ENCODE measurements at regions not wholly inside any gene's neighbourhood (a gene's known extent, or its start where the extent isn't known, plus 50 kb on each side); places are given as distances from the start of the nearest gene placed in this dataset.

DNA sequence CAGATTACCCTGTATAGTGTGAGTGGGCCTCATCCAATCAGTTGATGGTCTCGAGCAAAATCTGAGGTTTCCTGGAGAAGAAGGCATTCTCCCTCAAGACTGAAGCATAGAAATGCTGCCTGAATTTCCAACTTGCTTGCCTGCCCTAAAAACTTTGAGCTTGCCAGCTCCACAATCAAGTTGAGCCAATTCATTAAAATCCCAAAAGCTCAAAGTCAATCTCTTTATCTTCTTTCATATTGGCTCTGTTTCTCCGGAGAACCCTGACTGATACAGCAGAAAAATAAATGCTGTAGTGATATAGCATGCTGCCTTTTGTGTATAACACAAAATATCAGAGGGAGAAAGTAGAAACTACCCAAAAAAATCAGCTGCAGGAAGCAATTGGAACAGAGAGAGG, 72.5 kb upstream of the NMUR2 start:
- TF ChIP-seq, protein P1, sequence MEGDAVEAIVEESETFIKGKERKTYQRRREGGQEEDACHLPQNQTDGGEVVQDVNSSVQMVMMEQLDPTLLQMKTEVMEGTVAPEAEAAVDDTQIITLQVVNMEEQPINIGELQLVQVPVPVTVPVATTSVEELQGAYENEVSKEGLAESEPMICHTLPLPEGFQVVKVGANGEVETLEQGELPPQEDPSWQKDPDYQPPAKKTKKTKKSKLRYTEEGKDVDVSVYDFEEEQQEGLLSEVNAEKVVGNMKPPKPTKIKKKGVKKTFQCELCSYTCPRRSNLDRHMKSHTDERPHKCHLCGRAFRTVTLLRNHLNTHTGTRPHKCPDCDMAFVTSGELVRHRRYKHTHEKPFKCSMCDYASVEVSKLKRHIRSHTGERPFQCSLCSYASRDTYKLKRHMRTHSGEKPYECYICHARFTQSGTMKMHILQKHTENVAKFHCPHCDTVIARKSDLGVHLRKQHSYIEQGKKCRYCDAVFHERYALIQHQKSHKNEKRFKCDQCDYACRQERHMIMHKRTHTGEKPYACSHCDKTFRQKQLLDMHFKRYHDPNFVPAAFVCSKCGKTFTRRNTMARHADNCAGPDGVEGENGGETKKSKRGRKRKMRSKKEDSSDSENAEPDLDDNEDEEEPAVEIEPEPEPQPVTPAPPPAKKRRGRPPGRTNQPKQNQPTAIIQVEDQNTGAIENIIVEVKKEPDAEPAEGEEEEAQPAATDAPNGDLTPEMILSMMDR (IDR thresholded peaks at IDR 0.05): no peak
- no peak for TF ChIP-seq POLR2A (IDR thresholded peaks at IDR 0.05)
- TF ChIP-seq POLR2AphosphoS5 (IDR thresholded peaks at IDR 0.05): no peak
- TF ChIP-seq EP300 (IDR thresholded peaks at IDR 0.05): no peak

Data from sigmoid colon (tissue), 4 donors.